IgD-negative memory B cell (primary cell): ENCODE measurements at regions not wholly inside any gene's neighbourhood (a gene's known extent, or its start where the extent isn't known, plus 50 kb on each side); places are given as distances from the start of the nearest gene placed in this dataset.

ENCODE experiments used
- H3K27ac Mint-ChIP-seq, 3 donors: one replicate each; pipeline ENCODE4 v1.8.0; 2020 to 2022; ENCODE audit warnings: mild to moderate bottlenecking in 3 of 3, mixed read lengths in 3 of 3, moderate library complexity in 1 of 3
- H3K27me3 Mint-ChIP-seq: one replicate; pipeline ENCODE4 v1.8.0; 2021; ENCODE audit warnings: mixed read lengths
- H3K36me3 Mint-ChIP-seq: one replicate; pipeline ENCODE4 v1.8.0; 2020; ENCODE audit warnings: mild to moderate bottlenecking, mixed read lengths
- H3K4me1 Mint-ChIP-seq, 3 donors: one replicate each; pipeline ENCODE4 v1.8.0; 2020 to 2022; ENCODE audit warnings: mixed read lengths in 3 of 3, mild to moderate bottlenecking in 1 of 3
- H3K4me3 Mint-ChIP-seq, 4 donors: one replicate each; pipeline ENCODE4 v1.8.0; 2020 to 2022; ENCODE audit warnings: mild to moderate bottlenecking in 4 of 4, mixed read lengths in 4 of 4, moderate library complexity in 3 of 4
- H3K9me3 Mint-ChIP-seq, 3 donors: one replicate each; pipeline ENCODE4 v1.8.0; 2020 to 2021; ENCODE audit warnings: mixed read lengths in 3 of 3, mild to moderate bottlenecking in 1 of 3

- H3K27ac Mint-ChIP-seq: no peak overlapping the region
- peaks cover 1% of the 10 kb centered on the region for H3K36me3 Mint-ChIP-seq
- H3K27me3 Mint-ChIP-seq: peaks cover 1% of the 10 kb centered on the region
- H3K4me1 Mint-ChIP-seq: peaks cover 1 to 7% (median 6%) of the 10 kb centered on the region in 3 donors
- H3K4me3 Mint-ChIP-seq: no peak overlapping the region
- peaks cover 0 to 1% (median under 1%) of the 10 kb centered on the region in 3 donors for H3K9me3 Mint-ChIP-seq
Observed at GRCh38 chr6:141364232-141364631, 768.5 kb upstream of the GJE1 start.

GRCh38 chr6:141361559-141361958 lies 771.2 kb upstream of the GJE1 start:
- H3K27me3 Mint-ChIP-seq: no peaks in the 10 kb centered on the region
- peaks cover 1 to 11% (median 4%) of the 10 kb centered on the region in 3 donors for H3K9me3 Mint-ChIP-seq
- peaks cover 3 to 13% (median 10%) of the 10 kb centered on the region in 3 donors for H3K4me1 Mint-ChIP-seq
- H3K27ac Mint-ChIP-seq: no peak overlapping the region
- no peak overlapping the region for H3K4me3 Mint-ChIP-seq
- H3K36me3 Mint-ChIP-seq: peaks cover 1% of the 10 kb centered on the region

GRCh38 chr6:141359953-141360352 lies 772.8 kb upstream of the GJE1 start:
- Mint-ChIP-seq H3K4me3 (no peak overlapping the region), H3K27me3 (no peaks in the 10 kb centered on the region), H3K4me1 (peaks cover 3 to 13% (median 10%) of the 10 kb centered on the region in 3 donors), H3K36me3 (no peaks in the 10 kb centered on the region), H3K9me3 (peaks cover 0 to 11% (median 4%) of the 10 kb centered on the region in 3 donors), H3K27ac (no peak overlapping the region)

GRCh38 chr6:141354191-141354955 lies 778.4 kb upstream of the GJE1 start:
- H3K9me3 Mint-ChIP-seq: peaks cover 0 to 11% (median 4%) of the 10 kb centered on the region in 3 donors
- no peak overlapping the region for H3K4me3 Mint-ChIP-seq
- H3K4me1 Mint-ChIP-seq: peaks cover 2 to 5% (median 3%) of the 10 kb centered on the region in 3 donors
- no peaks in the 10 kb centered on the region for H3K36me3 Mint-ChIP-seq
- H3K27me3 Mint-ChIP-seq: no peaks in the 10 kb centered on the region
- H3K27ac Mint-ChIP-seq: no peak overlapping the region

GRCh38 chr6:141351721-141352120 lies 781.0 kb upstream of the GJE1 start:
- Mint-ChIP-seq H3K36me3 (no peaks in the 10 kb centered on the region), H3K27ac (no peak overlapping the region), H3K27me3 (no peaks in the 10 kb centered on the region), H3K4me1 (no peaks in the 10 kb centered on the region), H3K9me3 (no peaks in the 10 kb centered on the region), H3K4me3 (no peak overlapping the region)

GRCh38 chr6:141349710-141350109 lies 783.0 kb upstream of the GJE1 start:
- Mint-ChIP-seq H3K4me3 (no peak overlapping the region), H3K27me3 (no peaks in the 10 kb centered on the region), H3K9me3 (no peaks in the 10 kb centered on the region), H3K4me1 (no peaks in the 10 kb centered on the region), H3K27ac (no peak overlapping the region), H3K36me3 (no peaks in the 10 kb centered on the region)

- Mint-ChIP-seq H3K4me1 (no peaks in the 10 kb centered on the region), H3K9me3 (no peaks in the 10 kb centered on the region), H3K27me3 (no peaks in the 10 kb centered on the region), H3K27ac (no peak overlapping the region), H3K4me3 (no peak overlapping the region), H3K36me3 (no peaks in the 10 kb centered on the region)
Observed at GRCh38 chr6:141347906-141348492, 784.7 kb upstream of the GJE1 start.

- no peak overlapping the region for H3K27ac Mint-ChIP-seq
- no peaks in the 10 kb centered on the region for H3K36me3 Mint-ChIP-seq
- no peaks in the 10 kb centered on the region for H3K4me1 Mint-ChIP-seq
- H3K4me3 Mint-ChIP-seq: no peak overlapping the region
- H3K9me3 Mint-ChIP-seq: no peaks in the 10 kb centered on the region
- H3K27me3 Mint-ChIP-seq: no peaks in the 10 kb centered on the region
Observed at GRCh38 chr6:141347086-141347485, 785.6 kb upstream of the GJE1 start.

GRCh38 chr6:141346535-141346934 lies 786.2 kb upstream of the GJE1 start:
- H3K27ac Mint-ChIP-seq: no peak overlapping the region
- no peak overlapping the region for H3K4me3 Mint-ChIP-seq
- H3K4me1 Mint-ChIP-seq: no peaks in the 10 kb centered on the region
- H3K36me3 Mint-ChIP-seq: no peaks in the 10 kb centered on the region
- H3K27me3 Mint-ChIP-seq: no peaks in the 10 kb centered on the region
- H3K9me3 Mint-ChIP-seq: no peaks in the 10 kb centered on the region

GRCh38 chr6:141337191-141337590 lies 795.5 kb upstream of the GJE1 start:
- H3K27ac Mint-ChIP-seq: no peak overlapping the region
- H3K4me3 Mint-ChIP-seq: no peak overlapping the region
- no peaks in the 10 kb centered on the region for H3K4me1 Mint-ChIP-seq
- H3K36me3 Mint-ChIP-seq: no peaks in the 10 kb centered on the region
- no peaks in the 10 kb centered on the region for H3K27me3 Mint-ChIP-seq
- no peaks in the 10 kb centered on the region for H3K9me3 Mint-ChIP-seq

GRCh38 chr6:141335477-141336273 lies 797.0 kb upstream of the GJE1 start:
- H3K27ac Mint-ChIP-seq: no peak overlapping the region
- H3K36me3 Mint-ChIP-seq: no peaks in the 10 kb centered on the region
- H3K4me3 Mint-ChIP-seq: no peak overlapping the region
- H3K27me3 Mint-ChIP-seq: no peaks in the 10 kb centered on the region
- no peaks in the 10 kb centered on the region for H3K4me1 Mint-ChIP-seq
- H3K9me3 Mint-ChIP-seq: no peaks in the 10 kb centered on the region

- no peaks in the 10 kb centered on the region for H3K4me1 Mint-ChIP-seq
- no peaks in the 10 kb centered on the region for H3K9me3 Mint-ChIP-seq
- no peaks in the 10 kb centered on the region for H3K27me3 Mint-ChIP-seq
- H3K36me3 Mint-ChIP-seq: no peaks in the 10 kb centered on the region
- no peak overlapping the region for H3K27ac Mint-ChIP-seq
- H3K4me3 Mint-ChIP-seq: no peak overlapping the region
Observed at GRCh38 chr6:141326925-141327324, 805.8 kb upstream of the GJE1 start.

GRCh38 chr6:141326426-141326825 lies 806.3 kb upstream of the GJE1 start:
- no peak overlapping the region for H3K27ac Mint-ChIP-seq
- H3K9me3 Mint-ChIP-seq: no peaks in the 10 kb centered on the region
- H3K4me1 Mint-ChIP-seq: no peaks in the 10 kb centered on the region
- H3K4me3 Mint-ChIP-seq: peak overlapping the region in 2 of 4 donors; percentile 12 to 63
- H3K36me3 Mint-ChIP-seq: no peaks in the 10 kb centered on the region
- no peaks in the 10 kb centered on the region for H3K27me3 Mint-ChIP-seq

- Mint-ChIP-seq H3K27me3 (peaks cover 2% of the 10 kb centered on the region), H3K4me1 (no peaks in the 10 kb centered on the region), H3K4me3 (no peak overlapping the region), H3K36me3 (no peaks in the 10 kb centered on the region), H3K27ac (no peak overlapping the region), H3K9me3 (no peaks in the 10 kb centered on the region)
Observed at GRCh38 chr6:141321493-141322347, 811.0 kb upstream of the GJE1 start.

GRCh38 chr6:141316236-141316635 lies 816.5 kb upstream of the GJE1 start:
- Mint-ChIP-seq H3K4me1 (no peaks in the 10 kb centered on the region), H3K4me3 (no peak overlapping the region), H3K27me3 (peaks cover 2% of the 10 kb centered on the region)

More at GRCh38 chr6:141316236-141316635, 816.5 kb upstream of the GJE1 start:
- H3K27ac Mint-ChIP-seq: no peak overlapping the region
- H3K36me3 Mint-ChIP-seq: no peaks in the 10 kb centered on the region
- no peaks in the 10 kb centered on the region for H3K9me3 Mint-ChIP-seq
